Stimulated activated CD8-positive, alpha-beta memory T cell treated with anti-CD3 and anti-CD28 coated beads, Interleukin-2, amount 100 ng/mL, for 48 hours (primary cell): ENCODE measurements at regions not wholly inside any gene's neighbourhood (a gene's known extent, or its start where the extent isn't known, plus 50 kb on each side); places are given as distances from the start of the nearest gene placed in this dataset.
"Not testable (repeated sequence)": the region's sequence is repeated elsewhere in the genome, so short reads cannot be mapped to it uniquely, and the experiment has no call there.

ENCODE experiments used
- DNase-seq, 2 donors: peaks; one replicate each; pipeline ENCODE4 v3.0.0-alpha.2; 2020; ENCODE audit warnings: low read depth in 2 of 2

GRCh38 chr14:86739761-86740160, 1209.8 kb downstream of the FLRT2 start:
- no peak for DNase-seq

GRCh38 chr14:86731427-86731826, 1201.5 kb downstream of the FLRT2 start:
- not testable (repeated sequence) for DNase-seq

- no peak for DNase-seq
Measured at GRCh38 chr14:86723254-86723624, 1193.3 kb downstream of the FLRT2 start.

- no peak for DNase-seq
Measured at GRCh38 chr14:86722612-86723253, 1192.8 kb downstream of the FLRT2 start.

GRCh38 chr14:86714575-86714974, 1184.6 kb downstream of the FLRT2 start:
- DNase-seq, result no peak

GRCh38 chr14:86714153-86714552, 1184.2 kb downstream of the FLRT2 start:
- no peak for DNase-seq

- DNase-seq, result no peak
Measured at GRCh38 chr14:86712727-86713126, 1182.8 kb downstream of the FLRT2 start.

GRCh38 chr14:86712176-86712575, 1182.2 kb downstream of the FLRT2 start:
- no peak for DNase-seq

GRCh38 chr14:86708846-86709339, 1178.9 kb downstream of the FLRT2 start:
- DNase-seq, result no peak

- no peak for DNase-seq
Measured at GRCh38 chr14:86707071-86707470, 1177.1 kb downstream of the FLRT2 start.

- DNase-seq, result no peak
Measured at GRCh38 chr14:86683561-86683960, 1153.6 kb downstream of the FLRT2 start.

- no peak for DNase-seq
Measured at GRCh38 chr14:86675059-86675458, 1145.1 kb downstream of the FLRT2 start.

GRCh38 chr14:86673523-86673969, 1143.6 kb downstream of the FLRT2 start:
- DNase-seq, result no peak

GRCh38 chr14:86672080-86672479, 1142.1 kb downstream of the FLRT2 start:
- no peak for DNase-seq

- no peak for DNase-seq
Measured at GRCh38 chr14:86665975-86666374, 1136.0 kb downstream of the FLRT2 start.

- no peak for DNase-seq
Measured at GRCh38 chr14:86662334-86662733, 1132.4 kb downstream of the FLRT2 start.

GRCh38 chr14:86654558-86655184, 1124.7 kb downstream of the FLRT2 start:
- DNase-seq, result peak; percentile 14 to 25

- DNase-seq, result no peak
Measured at GRCh38 chr14:86652526-86652925, 1122.6 kb downstream of the FLRT2 start.

GRCh38 chr14:86646696-86647690, 1117.0 kb downstream of the FLRT2 start:
- no peak for DNase-seq

- DNase-seq, result no peak
Measured at GRCh38 chr14:86646125-86646524, 1116.2 kb downstream of the FLRT2 start.

- no peak for DNase-seq
Measured at GRCh38 chr14:86641310-86641709, 1111.4 kb downstream of the FLRT2 start.

- no peak for DNase-seq
Measured at GRCh38 chr14:86640288-86640687, 1110.3 kb downstream of the FLRT2 start.
